ENCODE measurements at regions not wholly inside any gene's neighbourhood (a gene's known extent, or its start where the extent isn't known, plus 50 kb on each side); places are given as distances from the start of the nearest gene placed in this dataset.

- intact Hi-C loops (cut with micrococcal nuclease) = no loop called here
- H3K36me3 Mint-ChIP-seq (ENCODE audit: insufficient read depth, unreplicated experiment) = no peaks in the 10 kb centered on the region
- CTCF ChIA-PET = interaction anchor here (0.7 kb wide), 1 partner anchor 158 kb away, joined by 3 read pairs; no protein-coding TSS in a partner anchor
- TF ChIP-seq CTCF (IDR thresholded peaks at IDR 0.05; ENCODE audit: unreplicated experiment) = no peak
- H3K4me3 Mint-ChIP-seq (ENCODE audit: unreplicated experiment) = no peak overlapping the region
- DNase-seq (ENCODE audit: unreplicated experiment) = no peak
- H3K27me3 Mint-ChIP-seq (ENCODE audit: insufficient read depth, unreplicated experiment) = no peaks in the 10 kb centered on the region
- POLR2A ChIA-PET = no interaction called here
- no peak overlapping the region for H3K27ac Mint-ChIP-seq (ENCODE audit: low read depth, unreplicated experiment)
- peaks cover 8% of the 10 kb centered on the region for H3K4me1 Mint-ChIP-seq (ENCODE audit: insufficient read depth, unreplicated experiment)
- no TSS peak for BruUV-seq (replicated peaks)
- H3K9me3 Mint-ChIP-seq (ENCODE audit: unreplicated experiment) = peaks cover 10% of the 10 kb centered on the region
Observed at GRCh38 chr13:31955101-31955500, 76.5 kb upstream of the FRY start.

- H3K4me3 Mint-ChIP-seq (ENCODE audit: unreplicated experiment) = no peak overlapping the region
Observed at GRCh38 chr13:31955741-31956140, 75.8 kb upstream of the FRY start.

GRCh38 chr13:31956980-31957644 is 74.5 kb upstream of the FRY start:
- no peaks in the 10 kb centered on the region for H3K36me3 Mint-ChIP-seq (ENCODE audit: insufficient read depth, unreplicated experiment)
- peak overlapping the region; percentile 69 for H3K27ac Mint-ChIP-seq (ENCODE audit: low read depth, unreplicated experiment)
- BruUV-seq (replicated peaks) = no TSS peak
- no peak for TF ChIP-seq CTCF (IDR thresholded peaks at IDR 0.05; ENCODE audit: unreplicated experiment)
- H3K4me3 Mint-ChIP-seq (ENCODE audit: unreplicated experiment) = no peak overlapping the region
- no peak for DNase-seq (ENCODE audit: unreplicated experiment)
- intact Hi-C loops (cut with micrococcal nuclease) = no loop called here
- H3K4me1 Mint-ChIP-seq (ENCODE audit: insufficient read depth, unreplicated experiment) = no peaks in the 10 kb centered on the region
- POLR2A ChIA-PET = interaction anchor here (1.1 to 1.2 kb wide), 2 partner anchors 9 to 11 kb away, joined by 3 to 4 read pairs; no protein-coding TSS in a partner anchor
- no peaks in the 10 kb centered on the region for H3K27me3 Mint-ChIP-seq (ENCODE audit: insufficient read depth, unreplicated experiment)
- CTCF ChIA-PET = interaction anchor here (1.0 to 1.3 kb wide), 2 partner anchors 10 to 47 kb away, joined by 3 to 4 read pairs; no protein-coding TSS in a partner anchor
- H3K9me3 Mint-ChIP-seq (ENCODE audit: unreplicated experiment) = peaks cover 10% of the 10 kb centered on the region

More at GRCh38 chr13:31955741-31956140, 75.8 kb upstream of the FRY start:
- BruUV-seq (replicated peaks) = no TSS peak
- H3K36me3 Mint-ChIP-seq (ENCODE audit: insufficient read depth, unreplicated experiment) = no peaks in the 10 kb centered on the region
- CTCF ChIA-PET = interaction anchor here (0.7 to 1.3 kb wide), 2 partner anchors 45 to 159 kb away, joined by 3 to 4 read pairs; no protein-coding TSS in a partner anchor
- no peak overlapping the region for H3K27ac Mint-ChIP-seq (ENCODE audit: low read depth, unreplicated experiment)
- POLR2A ChIA-PET = interaction anchor here (1.1 kb wide), 1 partner anchor 12 kb away, joined by 3 read pairs; no protein-coding TSS in a partner anchor
- H3K4me1 Mint-ChIP-seq (ENCODE audit: insufficient read depth, unreplicated experiment) = peaks cover 8% of the 10 kb centered on the region
- H3K9me3 Mint-ChIP-seq (ENCODE audit: unreplicated experiment) = peaks cover 10% of the 10 kb centered on the region
- no peak for DNase-seq (ENCODE audit: unreplicated experiment)
- H3K27me3 Mint-ChIP-seq (ENCODE audit: insufficient read depth, unreplicated experiment) = no peaks in the 10 kb centered on the region
- no peak for TF ChIP-seq CTCF (IDR thresholded peaks at IDR 0.05; ENCODE audit: unreplicated experiment)
- intact Hi-C loops (cut with micrococcal nuclease) = no loop called here

GRCh38 chr13:31957772-31958171 is 73.8 kb upstream of the FRY start:
- no peak for DNase-seq (ENCODE audit: unreplicated experiment)
- no peaks in the 10 kb centered on the region for H3K27me3 Mint-ChIP-seq (ENCODE audit: insufficient read depth, unreplicated experiment)
- intact Hi-C loops (cut with micrococcal nuclease) = no loop called here
- POLR2A ChIA-PET = no interaction called here
- H3K4me1 Mint-ChIP-seq (ENCODE audit: insufficient read depth, unreplicated experiment) = no peaks in the 10 kb centered on the region
- CTCF ChIA-PET = no interaction called here
- H3K36me3 Mint-ChIP-seq (ENCODE audit: insufficient read depth, unreplicated experiment) = no peaks in the 10 kb centered on the region
- H3K4me3 Mint-ChIP-seq (ENCODE audit: unreplicated experiment) = no peak overlapping the region
- BruUV-seq (replicated peaks) = no TSS peak
- peak overlapping the region; percentile 69 for H3K27ac Mint-ChIP-seq (ENCODE audit: low read depth, unreplicated experiment)
- TF ChIP-seq CTCF (IDR thresholded peaks at IDR 0.05; ENCODE audit: unreplicated experiment) = no peak
- peaks cover 10% of the 10 kb centered on the region for H3K9me3 Mint-ChIP-seq (ENCODE audit: unreplicated experiment)
